Osteoblast (primary cell): ENCODE measurements at regions not wholly inside any gene's neighbourhood (a gene's known extent, or its start where the extent isn't known, plus 50 kb on each side); places are given as distances from the start of the nearest gene placed in this dataset.
A peak's percentile ranks its signal among the peaks of the same experiment; 100 is the strongest.

Experiments
- DNase-seq: peaks from one replicate; pipeline ENCODE4 v3.0.0; 2011; ENCODE audit warnings: low spot score, mixed read lengths; ENCODE audit not compliant: insufficient read length; ENCODE audit errors: missing footprints
- H2AFZ ChIP-seq: 2 replicates; pipeline ENCODE4 v1.6.0; 2011; ENCODE audit warnings: mild to moderate bottlenecking, low read length
- H3K27ac ChIP-seq: 2 replicates; pipeline ENCODE4 v1.5.1; 2011; ENCODE audit warnings: mild to moderate bottlenecking, low read depth, low read length, moderate library complexity
- H3K27me3 ChIP-seq: 2 replicates; pipeline ENCODE4 v1.6.0; 2012; ENCODE audit warnings: mild to moderate bottlenecking, control low read depth, inconsistent platforms, low read length, moderate library complexity; ENCODE audit not compliant: insufficient read depth
- H3K36me3 ChIP-seq: 2 replicates; pipeline ENCODE4 v1.5.1; 2011; ENCODE audit warnings: mild to moderate bottlenecking, low read length, control low read depth, moderate library complexity; ENCODE audit not compliant: insufficient read depth
- H3K4me1 ChIP-seq: 2 replicates; pipeline ENCODE4 v1.5.1; 2011; ENCODE audit warnings: mild to moderate bottlenecking, low read length, control low read depth, moderate library complexity; ENCODE audit not compliant: insufficient read depth
- H3K4me2 ChIP-seq: 2 replicates; pipeline ENCODE4 v1.6.0; 2011; ENCODE audit warnings: mild to moderate bottlenecking, low read length; ENCODE audit not compliant: insufficient read depth
- H3K4me3 ChIP-seq: fragments of 200-600 bp; sonication (generic); 3 replicates; pipeline ENCODE4 v1.5.1; 2012; ENCODE audit warnings: mild to moderate bottlenecking, low read length, inconsistent platforms; ENCODE audit not compliant: insufficient read depth
- H3K79me2 ChIP-seq: 2 replicates; pipeline ENCODE4 v1.6.0; 2012; ENCODE audit warnings: mild to moderate bottlenecking, low read length, control low read depth, inconsistent platforms; ENCODE audit not compliant: insufficient read depth
- H3K9me3 ChIP-seq: 2 replicates; pipeline ENCODE4 v1.5.1; 2011; ENCODE audit warnings: low read depth, low read length, control low read depth
- H4K20me1 ChIP-seq: 2 replicates; pipeline ENCODE4 v1.6.0; 2012; ENCODE audit warnings: mild to moderate bottlenecking, low read length, control low read depth; ENCODE audit not compliant: insufficient read depth
- TF ChIP-seq, protein P1 (sequence below): IDR thresholded peaks from 2 replicates; pipeline ENCODE4 v1.5.1; 2011; ENCODE audit warnings: mild to moderate bottlenecking, low read depth, low read length, moderate library complexity; ENCODE audit errors: extremely low read depth

DNA sequence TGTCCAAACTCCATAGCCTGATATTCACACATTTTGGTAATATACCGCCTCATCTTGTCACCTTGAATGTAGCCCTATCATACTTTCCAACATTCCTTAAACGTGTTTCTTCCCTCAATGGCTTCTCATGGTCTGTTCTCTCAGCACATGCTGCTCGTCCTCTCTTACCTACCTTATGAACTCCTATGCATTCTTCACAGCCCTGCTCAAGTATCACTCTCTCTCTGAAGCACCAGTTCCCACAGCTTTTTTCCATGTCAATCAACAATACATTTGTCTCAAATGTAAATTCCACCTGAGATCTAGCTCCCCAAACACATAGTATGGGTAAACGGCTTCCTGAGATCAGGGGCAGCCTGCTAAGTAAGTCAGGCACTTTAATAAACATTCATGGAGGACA lies 85.2 kb upstream of the ZMIZ1 start:
- peaks cover 11% of the 10 kb centered on the region for H3K4me1 ChIP-seq
- TF ChIP-seq, protein P1, sequence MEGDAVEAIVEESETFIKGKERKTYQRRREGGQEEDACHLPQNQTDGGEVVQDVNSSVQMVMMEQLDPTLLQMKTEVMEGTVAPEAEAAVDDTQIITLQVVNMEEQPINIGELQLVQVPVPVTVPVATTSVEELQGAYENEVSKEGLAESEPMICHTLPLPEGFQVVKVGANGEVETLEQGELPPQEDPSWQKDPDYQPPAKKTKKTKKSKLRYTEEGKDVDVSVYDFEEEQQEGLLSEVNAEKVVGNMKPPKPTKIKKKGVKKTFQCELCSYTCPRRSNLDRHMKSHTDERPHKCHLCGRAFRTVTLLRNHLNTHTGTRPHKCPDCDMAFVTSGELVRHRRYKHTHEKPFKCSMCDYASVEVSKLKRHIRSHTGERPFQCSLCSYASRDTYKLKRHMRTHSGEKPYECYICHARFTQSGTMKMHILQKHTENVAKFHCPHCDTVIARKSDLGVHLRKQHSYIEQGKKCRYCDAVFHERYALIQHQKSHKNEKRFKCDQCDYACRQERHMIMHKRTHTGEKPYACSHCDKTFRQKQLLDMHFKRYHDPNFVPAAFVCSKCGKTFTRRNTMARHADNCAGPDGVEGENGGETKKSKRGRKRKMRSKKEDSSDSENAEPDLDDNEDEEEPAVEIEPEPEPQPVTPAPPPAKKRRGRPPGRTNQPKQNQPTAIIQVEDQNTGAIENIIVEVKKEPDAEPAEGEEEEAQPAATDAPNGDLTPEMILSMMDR: no peak
- H3K27me3 ChIP-seq: no peaks in the 10 kb centered on the region
- H2AFZ ChIP-seq: no peak overlapping the region
- no peak for DNase-seq
- no peak overlapping the region for H3K27ac ChIP-seq
- H3K36me3 ChIP-seq: no peaks in the 10 kb centered on the region
- H3K4me2 ChIP-seq: no peak overlapping the region
- H4K20me1 ChIP-seq: no peaks in the 10 kb centered on the region
- H3K4me3 ChIP-seq: no peak overlapping the region
- H3K9me3 ChIP-seq: no peaks in the 10 kb centered on the region
- H3K79me2 ChIP-seq: no peaks in the 10 kb centered on the region

DNA sequence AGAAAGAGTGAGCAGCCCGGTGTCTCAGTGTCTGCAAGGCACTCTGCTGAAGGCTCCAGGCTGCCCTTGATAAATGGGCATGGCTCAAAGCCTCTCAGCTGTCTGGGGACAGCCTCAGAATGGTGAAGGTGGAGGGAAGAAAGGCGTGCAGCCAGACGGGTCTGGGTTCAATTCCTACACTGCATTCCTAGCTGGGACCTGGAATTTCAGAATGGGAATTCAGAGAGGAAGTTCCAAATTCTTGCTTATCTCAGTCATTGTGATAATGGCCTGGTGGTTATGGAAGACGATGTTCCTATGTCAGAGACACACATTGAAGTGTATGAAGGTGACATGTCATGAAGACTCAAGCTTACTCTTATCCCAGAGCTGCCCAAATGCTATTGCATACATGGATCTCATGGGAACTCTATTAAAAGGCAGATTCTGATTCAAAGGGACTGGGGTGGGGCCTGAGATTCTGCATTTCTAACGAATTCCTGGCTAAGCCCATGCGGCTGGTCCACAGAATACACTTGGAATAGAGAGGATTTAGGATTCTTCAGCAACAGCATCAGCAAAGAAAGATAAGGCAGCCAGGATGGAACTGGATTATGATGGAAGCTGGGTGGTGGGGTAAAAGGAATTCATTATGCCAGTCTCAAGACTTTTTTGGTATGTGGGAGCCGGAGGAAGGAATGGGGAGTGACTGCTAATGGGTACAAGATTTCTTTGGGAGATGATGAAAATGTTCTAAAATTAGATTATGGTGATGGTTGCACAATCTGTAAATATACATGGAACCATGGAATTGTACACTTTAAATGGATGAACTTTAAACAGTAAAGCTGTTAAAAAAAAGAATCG lies 82.6 kb upstream of the ZMIZ1 start:
- TF ChIP-seq, protein P1: no peak

GRCh38 chr10:78991187-78991586 lies 77.6 kb upstream of the ZMIZ1 start:
- DNase-seq: peak; percentile 77
- Histone ChIP-seq H3K4me3 (no peak overlapping the region), H3K4me2 (no peak overlapping the region), H4K20me1 (no peaks in the 10 kb centered on the region), H3K27ac (no peak overlapping the region), H3K4me1 (peaks cover 5% of the 10 kb centered on the region), H3K36me3 (no peaks in the 10 kb centered on the region), H3K27me3 (peaks cover 3% of the 10 kb centered on the region), H3K9me3 (no peaks in the 10 kb centered on the region), H3K79me2 (no peaks in the 10 kb centered on the region), H2AFZ (no peak overlapping the region)
- TF ChIP-seq, protein P1: no peak

More for the DNA sequence above, 82.6 kb upstream of the ZMIZ1 start:
- Histone ChIP-seq H3K36me3 (no peaks in the 10 kb centered on the region), H3K4me2 (no peak overlapping the region), H3K9me3 (no peaks in the 10 kb centered on the region), H3K27ac (no peak overlapping the region), H3K79me2 (no peaks in the 10 kb centered on the region), H3K4me3 (no peak overlapping the region), H2AFZ (no peak overlapping the region), H3K4me1 (peaks cover 7% of the 10 kb centered on the region), H4K20me1 (no peaks in the 10 kb centered on the region), H3K27me3 (no peaks in the 10 kb centered on the region)
- DNase-seq: peak; percentile 71

- TF ChIP-seq, protein P1: no peak
- Histone ChIP-seq H3K27ac (no peak overlapping the region), H3K36me3 (no peaks in the 10 kb centered on the region), H3K27me3 (peaks cover 3% of the 10 kb centered on the region), H4K20me1 (no peaks in the 10 kb centered on the region), H3K4me1 (no peaks in the 10 kb centered on the region), H3K9me3 (no peaks in the 10 kb centered on the region), H3K79me2 (no peaks in the 10 kb centered on the region), H3K4me3 (no peak overlapping the region), H3K4me2 (no peak overlapping the region), H2AFZ (no peak overlapping the region)
- DNase-seq: no peak
Measured at GRCh38 chr10:78992333-78992732, 76.4 kb upstream of the ZMIZ1 start.
